Mucosa of gallbladder (tissue), 1 donor: ENCODE measurements at regions not wholly inside any gene's neighbourhood (a gene's known extent, or its start where the extent isn't known, plus 50 kb on each side); places are given as distances from the start of the nearest gene placed in this dataset.

ENCODE experiments used
- DNase-seq: peaks from one replicate; pipeline ENCODE4 v3.0.0-alpha.2; 2020; ENCODE audit warnings: low spot score
- donor health status: DM: no; HTN: no; CAD: no.

DNA sequence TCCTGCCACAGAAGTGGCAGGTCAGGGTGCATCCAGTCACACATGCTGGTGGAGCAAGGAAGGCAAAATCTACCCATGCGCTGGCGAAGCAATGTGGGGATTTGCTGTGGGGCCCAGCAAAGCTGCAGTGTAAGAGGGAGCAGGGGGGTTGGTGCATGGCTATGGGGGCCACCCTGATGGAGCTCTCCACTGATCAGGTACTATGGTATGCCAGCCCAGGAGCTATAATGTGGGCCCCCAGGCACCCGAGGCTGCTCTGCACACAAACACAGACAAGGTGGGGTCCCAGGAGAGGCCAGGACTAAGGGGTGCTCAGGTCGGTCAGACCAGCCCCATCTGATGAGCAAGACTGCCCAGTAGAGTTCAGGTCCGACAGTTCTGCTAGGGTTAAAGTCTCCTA is 213.5 kb downstream of the ZC3H11B start:
- no peak for DNase-seq

GRCh38 chr1:219398815-219399396 is 214.0 kb downstream of the ZC3H11B start:
- DNase-seq = no peak

- no peak for DNase-seq
Observed at GRCh38 chr1:219397511-219397910, 215.4 kb downstream of the ZC3H11B start.

DNA sequence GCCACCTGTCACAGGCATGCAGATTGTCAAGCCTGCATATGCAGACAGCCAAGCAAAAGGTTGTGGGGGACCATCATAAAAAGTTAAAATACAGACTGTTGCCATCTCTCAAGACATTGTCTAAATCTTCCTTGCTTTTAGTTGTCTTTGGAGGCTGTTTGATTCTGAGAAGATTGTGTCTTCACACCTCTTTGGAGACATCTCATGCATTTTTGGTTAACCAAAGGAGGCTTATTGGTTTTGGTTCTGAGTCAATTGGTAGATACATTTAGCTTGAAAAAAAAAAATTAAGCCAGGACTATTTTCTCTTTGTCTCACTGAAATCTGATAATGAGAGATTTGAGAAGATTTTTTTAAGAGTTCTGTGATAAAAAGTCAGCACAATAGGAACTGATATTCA is 217.6 kb downstream of the LYPLAL1 start:
- no peak for DNase-seq

DNA sequence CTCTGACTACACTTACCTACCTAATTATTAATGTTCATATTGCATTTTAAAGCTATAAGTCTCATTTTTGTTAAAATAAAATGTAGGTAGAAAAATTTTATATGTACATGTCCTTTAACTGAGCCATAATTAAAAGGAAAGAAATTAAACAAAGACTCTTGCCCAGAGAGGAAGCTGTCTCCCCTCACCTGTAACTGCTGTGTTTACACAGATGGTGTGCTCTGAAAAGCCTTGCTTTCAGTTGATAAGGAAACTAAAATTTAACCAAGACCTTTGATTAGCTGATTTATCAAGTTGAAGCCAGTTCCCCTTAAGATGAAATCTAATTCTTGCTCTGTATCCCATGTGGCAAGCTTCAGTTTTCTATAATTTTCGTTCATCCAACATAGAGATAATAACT is 213.5 kb downstream of the LYPLAL1 start:
- no peak for DNase-seq

DNA sequence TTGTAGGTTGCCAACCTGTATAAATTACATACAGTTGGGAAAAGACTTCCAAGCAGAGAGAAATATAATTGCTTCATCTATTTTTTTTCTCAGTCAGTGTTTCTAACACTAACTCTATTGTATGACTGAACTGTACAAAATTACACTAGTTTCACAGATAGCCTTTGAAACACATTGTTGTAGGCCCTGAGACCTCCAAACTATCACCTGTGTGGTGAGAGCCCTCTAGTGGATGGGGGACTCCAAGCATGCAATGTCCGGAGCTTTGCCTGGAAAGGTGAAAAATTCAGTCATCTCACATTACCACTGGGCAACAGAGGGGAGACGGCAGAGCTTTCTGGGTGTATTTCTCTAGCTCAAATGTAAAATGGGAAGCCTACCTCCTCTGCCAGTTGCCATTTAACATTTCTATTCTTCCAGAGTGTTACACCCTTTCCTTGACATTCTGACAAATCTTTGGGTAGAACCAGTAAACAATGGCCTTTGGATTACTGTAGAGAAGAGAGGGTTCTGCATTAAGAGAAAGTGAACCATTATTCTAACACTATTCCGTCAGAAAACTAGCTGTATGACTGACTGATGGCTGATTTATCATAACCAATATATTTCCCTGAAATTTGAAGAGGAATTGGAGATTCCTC is 212.2 kb downstream of the LYPLAL1 start:
- no peak for DNase-seq

DNA sequence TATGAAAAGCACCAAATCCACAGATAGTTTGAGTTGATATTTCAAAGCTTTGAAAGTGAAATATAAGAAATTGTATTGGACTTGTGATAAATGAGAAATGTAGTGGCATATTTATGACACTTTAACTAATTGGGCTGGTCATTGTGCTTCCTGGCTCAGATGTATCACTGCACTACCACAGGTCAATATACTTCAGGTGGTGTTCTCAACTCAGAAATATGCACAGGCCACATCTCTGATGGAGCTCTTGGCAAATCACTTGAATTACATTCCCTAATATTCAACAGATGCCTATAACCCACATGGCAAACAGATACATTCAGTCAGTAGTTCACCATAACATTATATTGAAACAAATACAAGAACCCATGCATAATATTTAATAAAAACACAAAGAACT is 209.6 kb downstream of the LYPLAL1 start:
- DNase-seq = no peak

DNA sequence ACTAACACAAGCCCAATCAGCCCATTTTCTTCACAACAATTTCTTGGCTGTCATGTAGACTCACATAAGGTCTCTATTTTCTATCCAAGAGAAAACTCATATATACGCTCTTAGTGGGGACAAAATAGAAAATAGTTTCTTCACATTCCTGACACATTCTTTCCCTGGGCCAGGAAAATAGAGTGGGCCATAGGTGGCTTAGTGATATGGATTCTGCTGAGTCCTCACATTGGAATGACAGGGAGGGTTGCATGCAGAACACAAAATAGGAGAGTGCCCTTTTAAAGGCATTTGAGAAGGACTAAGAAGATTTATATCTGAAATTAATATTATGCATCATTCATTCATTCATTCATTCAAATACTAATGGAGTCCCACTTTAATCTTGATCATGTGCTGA is 207.7 kb downstream of the LYPLAL1 start:
- no peak for DNase-seq

DNA sequence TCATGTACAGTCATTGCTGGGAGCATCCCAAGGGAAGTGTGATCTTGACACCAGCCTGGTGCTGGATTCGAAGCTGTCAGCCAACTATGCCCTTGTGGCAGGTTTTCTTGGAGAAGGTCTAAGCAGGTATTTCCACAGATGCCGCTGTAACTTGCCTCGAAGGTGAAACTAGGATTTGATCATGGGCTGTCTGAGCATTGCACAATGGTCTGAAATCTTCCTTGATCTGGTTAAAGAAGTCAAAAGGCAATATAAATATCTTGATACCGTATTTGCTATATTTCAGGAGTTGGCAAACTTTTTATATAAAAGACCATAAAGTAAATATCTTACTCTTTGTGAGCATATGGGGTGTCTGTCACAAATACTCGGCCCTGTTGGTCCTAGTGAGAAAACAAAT is 206.8 kb downstream of the LYPLAL1 start:
- DNase-seq = no peak

DNA sequence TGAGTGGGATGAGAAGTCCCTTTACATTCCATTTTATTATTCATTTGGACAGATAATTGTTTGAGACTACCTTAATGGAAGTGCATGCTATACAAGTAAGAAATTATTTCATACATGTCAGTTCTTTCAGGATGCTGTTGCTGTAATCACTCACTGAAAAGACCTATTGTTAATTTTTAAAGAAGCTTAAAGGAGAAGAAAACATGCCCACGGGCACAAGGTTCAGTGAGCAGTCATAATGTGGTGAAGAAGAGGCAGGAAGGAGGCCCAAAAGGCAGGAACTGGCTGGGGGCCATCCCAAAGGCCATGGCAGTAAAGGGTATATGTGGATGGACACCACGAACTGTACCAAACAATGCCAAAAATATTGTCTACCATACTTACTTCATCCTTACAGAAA is 206.0 kb downstream of the LYPLAL1 start:
- DNase-seq = no peak

GRCh38 chr1:219374636-219375035 is 201.0 kb downstream of the LYPLAL1 start:
- no peak for DNase-seq

DNA sequence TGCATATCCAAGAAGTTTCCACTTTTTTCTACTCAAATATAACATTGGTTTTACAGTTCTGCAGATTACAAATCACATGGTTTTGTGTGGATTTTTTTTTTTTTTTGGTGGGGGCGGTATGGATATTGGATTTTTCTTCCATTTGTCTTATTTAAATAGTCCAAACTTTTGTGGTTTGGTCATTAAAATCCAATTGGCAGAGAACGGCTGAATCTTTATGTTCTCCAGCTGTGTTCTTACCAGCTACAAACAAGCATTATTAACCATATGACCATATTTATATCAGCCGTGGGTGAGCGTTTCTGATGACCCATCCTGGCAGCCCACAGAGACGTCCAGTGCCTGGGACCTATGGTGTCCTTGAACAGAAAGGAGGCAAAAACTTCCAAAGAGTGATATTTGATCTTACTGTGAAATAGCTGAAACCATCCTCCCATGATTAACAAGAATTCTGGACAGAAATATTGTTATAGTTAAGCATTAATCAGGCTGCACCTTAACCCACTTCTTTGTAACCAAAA is 200.4 kb downstream of the LYPLAL1 start:
- DNase-seq = no peak

DNA sequence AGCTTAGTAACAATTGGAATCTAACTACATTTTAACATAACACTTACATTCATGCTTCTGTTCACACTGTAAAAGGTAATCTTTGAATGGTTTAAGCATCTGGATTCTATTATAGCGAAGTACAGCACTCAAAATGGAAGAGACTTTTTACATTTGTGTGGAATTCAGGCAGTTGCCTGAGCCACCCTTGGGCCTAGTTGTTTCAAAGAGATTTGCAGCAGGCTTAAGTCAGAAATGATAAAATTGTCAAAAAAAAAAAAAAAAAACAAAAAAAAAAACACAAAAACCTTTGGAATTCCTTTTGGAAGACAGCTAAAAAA is 199.9 kb downstream of the LYPLAL1 start:
- no peak for DNase-seq

- DNase-seq = no peak
Observed at GRCh38 chr1:219372916-219373615, 199.4 kb downstream of the LYPLAL1 start.

- DNase-seq = no peak
Observed at GRCh38 chr1:219371471-219371870, 197.8 kb downstream of the LYPLAL1 start.

- no peak for DNase-seq
Observed at GRCh38 chr1:219367496-219367895, 193.8 kb downstream of the LYPLAL1 start.

DNA sequence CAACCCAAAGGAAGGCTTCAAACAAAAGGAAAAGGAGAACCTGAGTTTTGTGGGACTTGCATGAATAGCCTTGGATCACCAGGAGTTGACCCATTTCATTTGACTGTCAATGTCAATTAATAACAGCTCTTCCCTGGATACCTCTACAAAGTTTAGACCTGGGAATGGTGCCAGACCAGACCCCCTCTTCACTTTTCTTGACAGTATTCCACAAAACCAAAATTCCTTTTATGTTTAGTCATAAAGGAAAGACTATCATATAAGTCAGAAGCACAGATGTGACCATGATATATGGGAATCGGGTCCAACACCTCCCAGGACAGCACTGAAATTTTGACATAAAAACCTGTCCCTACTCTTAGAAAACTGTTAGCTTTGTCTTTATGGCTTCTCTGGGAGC is 191.8 kb downstream of the LYPLAL1 start:
- DNase-seq = no peak

DNA sequence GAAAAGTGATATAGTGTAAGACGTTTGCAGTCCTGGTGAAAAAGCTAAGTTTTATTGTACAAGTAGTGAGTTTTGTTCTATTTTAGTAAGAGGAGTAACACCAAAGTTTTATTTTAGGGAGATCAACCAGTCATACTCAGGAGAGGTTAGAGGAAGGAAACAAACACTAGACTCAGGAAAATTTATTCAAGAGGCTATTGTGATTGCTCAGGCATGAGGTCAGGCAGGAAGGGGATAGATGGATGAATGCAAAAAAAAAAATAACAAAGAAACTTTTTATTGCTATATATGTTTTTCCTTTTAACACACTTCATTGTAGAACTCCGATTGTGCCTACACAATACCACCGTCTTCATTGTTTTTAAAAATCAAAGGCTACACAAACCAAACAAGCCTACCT is 189.0 kb downstream of the LYPLAL1 start:
- no peak for DNase-seq

DNA sequence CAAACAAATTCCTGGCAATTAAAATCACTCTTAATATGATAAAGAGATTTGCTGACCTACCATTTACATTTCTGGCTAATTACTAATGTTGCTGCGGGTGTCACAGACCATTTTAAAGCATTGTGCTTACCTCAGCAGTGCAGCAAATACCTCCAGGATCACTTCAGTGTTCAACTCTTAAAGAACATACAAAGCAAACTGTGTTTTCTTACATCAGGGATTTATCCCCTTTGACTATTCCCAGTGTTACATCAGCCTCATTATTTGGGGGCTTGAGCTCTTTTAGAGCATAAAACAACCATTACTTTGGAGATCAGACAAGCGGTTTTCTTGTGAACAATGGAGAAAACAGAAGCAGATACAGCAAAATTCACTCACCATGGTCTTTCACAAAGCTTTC is 185.4 kb downstream of the LYPLAL1 start:
- no peak for DNase-seq

DNA sequence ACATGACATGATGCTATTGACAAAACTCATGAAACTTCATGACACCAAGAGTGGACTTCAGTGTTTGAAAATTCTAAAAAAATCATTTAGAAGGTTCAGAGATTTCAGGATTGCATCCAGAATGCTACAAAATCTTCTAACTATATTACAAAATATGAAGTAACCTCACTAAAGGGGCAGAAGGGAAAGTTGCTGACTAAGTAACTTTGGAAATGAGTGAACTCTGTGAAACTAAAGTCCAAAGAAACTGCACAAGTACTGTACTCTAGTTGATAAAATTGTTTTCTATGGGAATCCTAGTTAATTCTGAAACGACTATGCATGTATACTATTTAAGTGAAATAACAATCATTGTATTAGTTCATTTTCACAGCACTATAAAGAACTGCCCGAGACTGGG is 184.4 kb downstream of the LYPLAL1 start:
- DNase-seq = no peak

GRCh38 chr1:219354962-219355361 is 181.3 kb downstream of the LYPLAL1 start:
- no peak for DNase-seq

DNA sequence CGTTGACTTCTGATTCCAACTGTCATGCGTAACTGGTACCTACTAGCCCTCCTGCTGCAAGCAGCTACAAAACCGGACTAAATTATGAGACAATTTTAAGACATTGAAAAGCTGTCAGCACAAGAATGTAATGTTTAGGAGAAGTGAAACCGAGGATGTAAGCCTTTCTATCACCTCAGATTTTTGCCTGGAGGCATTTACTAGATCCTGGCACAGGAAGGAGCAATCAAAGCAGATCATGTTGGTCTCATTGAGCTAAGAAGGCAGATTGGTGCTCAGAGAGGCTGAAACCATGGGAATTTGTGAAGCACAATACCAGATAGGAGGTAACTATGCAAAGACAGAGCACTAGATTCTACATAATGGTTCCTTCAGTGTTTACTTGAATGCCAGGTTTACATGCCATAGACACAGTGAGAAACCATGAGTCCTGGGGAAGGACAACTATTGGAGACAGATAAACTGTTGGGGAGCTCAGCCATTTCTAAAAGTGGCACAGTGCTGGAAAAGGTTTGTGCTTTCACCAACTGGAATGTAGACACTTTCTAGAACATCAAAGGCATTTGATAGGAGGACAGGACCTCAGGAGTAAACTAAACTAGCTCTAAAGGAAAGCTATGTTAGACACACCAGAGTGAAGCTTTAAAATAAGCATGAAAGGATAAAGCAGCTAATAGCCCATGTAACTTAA is 179.4 kb downstream of the LYPLAL1 start:
- DNase-seq = no peak
